HG02943 (cell line): ENCODE measurements at regions not wholly inside any gene's neighbourhood (a gene's known extent, or its start where the extent isn't known, plus 50 kb on each side); places are given as distances from the start of the nearest gene placed in this dataset.

Experiments used
- ATAC-seq: cut with Tn5 transposase; IDR thresholded peaks from one replicate; pipeline ENCODE4 v1.9.1; 2021; ENCODE audit warnings: mild to moderate bottlenecking, low read depth, moderate library complexity; ENCODE audit not compliant: unreplicated experiment

DNA sequence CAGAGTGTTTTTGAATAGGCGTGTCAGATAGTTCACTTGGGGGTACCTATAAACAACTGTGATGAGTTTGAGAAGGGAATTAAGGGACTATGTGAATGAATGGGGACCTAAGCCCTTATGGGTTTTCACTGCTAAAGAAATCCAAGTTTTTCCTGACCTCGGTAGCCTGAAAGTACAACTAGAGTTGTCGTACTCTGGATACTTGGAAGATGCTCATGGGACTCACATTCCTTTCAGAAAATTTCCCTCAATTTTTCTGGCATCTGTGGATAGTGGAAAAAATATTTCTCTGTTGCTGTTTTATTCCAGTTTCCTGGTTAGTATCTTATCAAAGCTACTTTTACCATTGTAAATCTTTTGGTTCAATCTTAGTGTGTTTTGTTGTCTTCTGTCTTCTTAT lies 1112.3 kb upstream of the SEMA6A start:
- ATAC-seq: no peak

DNA sequence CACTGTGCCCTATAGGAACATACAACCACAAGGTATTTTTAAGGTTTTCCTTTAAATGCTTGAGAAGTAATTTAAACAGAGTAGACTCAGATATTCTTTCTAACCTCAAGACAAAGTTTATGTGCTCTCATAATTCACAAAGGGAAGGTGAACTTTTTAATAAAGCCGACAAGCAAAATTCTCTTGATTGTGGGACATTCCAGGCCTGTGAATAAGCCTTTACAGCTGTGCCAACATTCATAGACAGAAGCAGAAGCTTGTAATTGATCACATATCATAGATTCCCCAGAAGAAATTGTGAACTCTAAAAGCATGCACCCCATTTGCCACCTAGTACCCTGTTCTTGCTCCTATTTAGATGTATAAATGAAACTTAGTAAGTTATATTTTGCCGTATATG lies 1107.8 kb upstream of the SEMA6A start:
- no peak for ATAC-seq

DNA sequence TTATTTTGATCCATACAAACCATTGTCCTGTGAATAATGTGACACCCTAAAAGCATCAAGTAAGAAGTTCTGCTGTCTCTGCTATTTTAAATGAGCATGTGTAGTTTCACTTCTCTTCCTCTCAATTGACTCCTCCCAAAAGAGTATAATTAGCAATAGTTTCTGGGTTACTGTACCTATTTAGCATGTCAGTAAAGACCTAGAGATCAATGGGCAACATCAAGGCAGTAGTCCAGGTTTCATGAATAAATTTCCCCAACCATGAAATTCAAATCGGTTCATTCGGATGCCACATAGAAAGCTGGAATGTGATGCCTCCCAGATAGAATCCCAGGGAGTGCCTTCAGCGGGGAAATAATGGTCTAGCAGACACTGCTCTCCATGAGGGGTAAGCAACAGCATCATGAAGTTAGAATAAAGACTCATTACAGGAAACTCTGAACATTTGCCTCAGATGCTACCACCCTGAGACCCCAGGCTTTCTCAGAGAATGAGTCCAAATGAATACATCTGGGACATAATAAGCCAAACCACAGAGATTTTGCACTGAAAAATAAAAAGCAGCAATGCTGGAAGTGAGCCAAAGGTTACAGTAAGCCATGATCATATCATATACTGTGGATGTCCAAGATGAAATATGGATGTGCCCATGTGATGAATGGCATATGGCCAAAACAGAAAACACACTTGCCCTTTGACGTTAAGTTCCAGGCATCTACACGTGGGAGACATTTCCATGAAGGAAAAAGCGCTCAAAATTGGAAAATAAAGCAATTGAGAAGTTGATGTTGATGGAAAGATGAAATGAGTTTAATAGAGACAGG lies 1107.0 kb upstream of the SEMA6A start:
- ATAC-seq: no peak

DNA sequence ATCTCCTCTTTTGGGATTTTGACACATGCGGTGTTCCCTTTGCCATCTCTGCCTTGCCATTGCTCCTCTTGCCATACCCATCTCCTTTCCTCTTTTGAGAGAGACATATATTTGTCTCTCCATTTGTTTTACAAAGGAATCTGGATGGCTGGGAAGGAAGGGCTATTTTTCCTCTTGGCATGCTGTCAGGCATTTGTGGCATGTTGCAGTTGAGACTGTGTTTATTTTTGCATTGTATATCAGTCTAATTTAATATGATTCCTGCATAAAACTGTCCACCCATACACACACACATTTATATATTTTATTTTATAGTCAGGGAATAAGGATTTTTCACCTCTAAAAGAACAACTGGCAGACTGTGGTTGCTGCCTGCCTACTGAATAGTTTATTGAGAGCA lies 1105.8 kb upstream of the SEMA6A start:
- ATAC-seq: no peak

DNA sequence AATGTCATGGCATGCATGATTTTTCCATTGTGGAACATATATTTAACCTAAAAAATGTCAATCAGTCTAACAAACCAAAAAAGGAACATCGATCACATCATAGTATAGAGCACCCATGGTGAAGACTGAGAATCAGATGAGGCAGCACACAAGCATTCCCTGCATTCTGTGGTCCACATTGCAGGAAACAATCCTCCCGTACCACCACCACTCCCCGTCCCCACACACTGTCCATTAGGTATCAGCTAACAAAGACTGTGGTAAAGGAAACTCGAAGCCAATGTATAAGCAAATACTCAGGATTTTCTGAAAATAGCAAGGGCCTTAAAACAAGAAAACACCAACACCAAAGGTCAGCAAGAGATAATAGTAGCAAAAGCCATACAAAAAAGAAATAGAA lies 1104.4 kb upstream of the SEMA6A start:
- ATAC-seq: no peak

DNA sequence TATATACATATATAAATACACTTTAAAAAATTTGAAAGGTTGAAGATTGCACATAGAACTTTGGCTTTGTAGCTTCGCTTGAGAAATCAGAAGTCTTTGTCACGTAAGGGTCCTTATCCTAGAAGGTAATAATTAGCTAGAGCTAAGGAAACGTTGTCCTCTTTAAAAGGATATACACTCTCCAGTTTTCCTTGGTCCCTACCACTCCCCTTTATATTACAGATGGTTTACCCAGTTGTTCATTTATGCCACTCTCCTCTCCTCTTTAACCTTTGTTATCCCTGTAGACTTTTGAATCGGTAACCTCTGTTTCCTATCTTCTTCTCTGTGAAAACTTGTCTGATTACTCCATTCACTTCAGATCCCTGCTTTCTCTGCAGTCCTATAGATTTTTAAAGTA lies 1101.0 kb upstream of the SEMA6A start:
- ATAC-seq: no peak

DNA sequence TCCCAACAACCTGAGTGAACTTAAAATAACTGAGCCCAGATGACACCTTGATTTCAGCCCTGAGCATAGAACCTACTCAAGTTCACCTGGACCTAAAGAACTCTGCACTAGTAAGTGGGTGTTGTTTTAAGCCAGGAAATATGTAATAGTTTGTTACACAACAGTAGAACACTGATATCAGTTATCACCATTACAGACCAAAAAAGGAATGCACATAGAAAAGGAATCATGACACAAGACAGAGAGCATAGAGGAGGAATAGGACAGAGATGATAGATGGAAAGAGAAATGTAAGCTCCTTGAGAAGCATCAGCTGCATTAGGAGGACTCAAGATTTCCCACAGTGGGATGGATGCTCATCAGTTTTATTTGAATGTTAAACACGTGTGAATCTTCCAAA lies 1096.9 kb upstream of the SEMA6A start:
- no peak for ATAC-seq

DNA sequence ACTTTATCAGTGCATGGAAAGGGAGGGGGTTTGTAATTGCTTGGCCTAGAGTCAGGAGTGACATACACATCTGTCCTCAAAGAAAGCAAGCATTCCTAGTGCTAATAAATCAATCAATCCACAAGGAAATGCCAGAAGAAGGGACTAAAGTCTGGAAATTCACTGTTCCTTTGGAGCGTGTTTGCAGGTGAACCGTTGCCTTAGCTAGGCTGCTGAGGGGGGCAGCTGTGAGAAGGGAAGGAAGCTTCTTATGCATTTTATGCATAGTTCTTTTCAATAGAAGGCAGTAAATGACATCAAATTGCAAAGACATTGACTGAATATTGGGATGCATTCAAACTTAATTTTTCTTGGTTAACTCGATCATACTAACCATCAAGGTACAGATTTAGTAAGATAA lies 1092.5 kb upstream of the SEMA6A start:
- no peak for ATAC-seq

DNA sequence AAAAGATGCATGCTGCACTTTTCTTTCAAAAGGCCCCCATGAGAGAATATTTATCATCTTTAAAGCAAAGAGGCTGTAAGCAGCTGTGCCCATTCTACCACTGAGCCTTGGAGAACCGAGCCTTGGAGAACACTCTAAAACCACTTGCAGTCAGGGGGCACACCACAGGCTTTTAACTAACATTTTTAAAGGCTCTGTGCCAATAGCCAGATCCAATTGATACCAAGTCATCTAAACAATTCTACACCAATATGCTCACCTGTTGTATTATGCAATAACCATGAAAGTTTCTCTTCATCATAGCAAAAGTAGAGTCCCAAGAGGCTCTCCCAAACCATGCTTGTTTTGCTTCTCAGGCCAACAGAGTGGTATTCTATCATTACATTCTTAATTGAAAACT lies 1090.5 kb upstream of the SEMA6A start:
- ATAC-seq: no peak

DNA sequence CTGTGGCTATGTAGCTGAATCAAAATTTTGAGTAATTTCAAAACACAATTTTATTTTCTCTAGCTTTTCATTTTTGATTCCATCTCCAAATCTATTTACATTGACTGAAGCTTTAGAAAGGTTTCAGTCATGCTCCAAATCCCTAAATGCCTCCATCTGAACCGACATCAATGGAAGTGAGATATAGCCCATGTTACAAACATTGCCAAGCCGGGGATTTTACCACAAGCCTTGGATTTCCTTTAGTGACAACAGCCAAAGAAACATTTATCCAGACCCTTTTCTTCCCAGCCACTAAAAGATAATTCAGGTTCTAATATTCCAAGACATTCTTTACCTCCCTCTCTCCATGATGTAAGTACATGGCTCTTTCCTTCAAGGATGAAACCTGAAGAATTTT lies 1087.7 kb upstream of the SEMA6A start:
- no peak for ATAC-seq

DNA sequence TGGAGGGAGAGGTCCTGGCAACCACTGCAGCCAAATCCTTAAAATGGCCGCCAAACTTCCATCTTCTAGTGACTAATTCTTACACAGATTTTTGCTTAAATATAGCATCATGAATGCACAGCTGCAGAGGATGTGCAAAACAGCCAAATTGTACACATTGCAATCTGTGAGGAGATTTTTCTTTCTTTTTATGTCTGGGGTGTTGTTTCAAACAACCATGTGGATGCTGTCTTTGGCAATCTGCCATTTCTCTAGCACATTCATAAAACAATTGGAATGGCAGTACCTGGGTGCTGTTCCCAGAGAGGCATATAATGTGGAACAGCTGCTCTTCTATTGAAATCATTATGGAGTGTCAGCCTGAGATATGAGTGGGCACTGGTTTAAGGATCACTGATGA lies 1082.9 kb upstream of the SEMA6A start:
- ATAC-seq: no peak

DNA sequence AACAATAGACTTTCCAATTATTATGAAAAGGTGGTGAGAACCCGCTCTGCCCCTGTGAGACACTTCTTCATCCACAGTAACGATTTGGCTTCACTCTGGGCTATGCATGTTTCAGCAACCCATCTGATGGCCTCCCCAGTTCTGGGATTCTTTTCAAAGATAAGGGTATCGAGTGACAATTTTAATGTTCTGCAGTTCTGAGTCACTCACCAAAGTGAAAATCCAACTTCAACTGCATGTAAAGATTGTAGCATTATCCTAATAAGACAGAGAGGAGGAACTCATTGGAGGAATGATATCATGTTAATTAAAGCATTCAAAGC lies 1078.3 kb upstream of the SEMA6A start:
- ATAC-seq: no peak

DNA sequence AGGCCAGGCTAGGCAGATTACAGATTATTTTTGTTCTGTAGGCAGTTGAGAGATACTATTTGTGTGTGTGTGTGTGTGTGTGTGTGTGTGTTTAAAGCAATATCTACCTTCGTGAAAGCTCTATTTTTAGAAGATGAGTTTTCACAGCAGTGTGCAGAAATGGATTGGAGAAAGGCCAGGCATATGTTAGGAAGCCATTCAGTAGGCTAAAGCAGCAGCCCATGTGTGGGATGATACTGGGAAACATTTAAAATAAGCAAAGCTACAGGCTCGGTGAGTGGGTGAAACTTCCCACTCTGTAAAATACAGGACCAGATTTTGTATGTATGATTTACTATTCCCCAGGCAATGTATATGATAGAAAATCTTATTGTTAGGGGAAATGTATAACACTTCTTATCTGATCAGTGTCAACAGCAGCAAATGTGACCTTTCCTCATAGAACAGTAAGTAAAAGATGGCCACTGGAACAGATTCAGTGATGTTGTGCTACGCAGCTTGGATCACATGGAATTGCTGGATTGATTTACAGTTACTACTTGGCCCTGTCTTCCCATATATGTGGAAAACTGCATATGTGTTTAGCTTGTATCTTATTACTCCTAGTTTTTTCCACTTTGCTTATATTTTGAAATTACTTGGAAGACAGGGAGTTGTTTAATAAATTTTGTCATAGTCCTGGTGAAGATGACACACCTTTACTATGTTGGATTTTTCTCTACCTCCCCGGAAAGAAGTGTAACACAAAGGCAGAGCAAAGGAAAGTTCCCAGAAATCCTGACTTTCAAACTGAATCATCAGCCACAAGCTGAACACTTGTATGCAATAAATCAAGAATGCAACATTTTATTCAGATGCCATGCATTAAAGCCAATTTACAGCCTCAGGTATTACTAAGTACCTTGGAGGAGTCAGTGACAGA lies 1077.7 kb upstream of the SEMA6A start:
- ATAC-seq: no peak

DNA sequence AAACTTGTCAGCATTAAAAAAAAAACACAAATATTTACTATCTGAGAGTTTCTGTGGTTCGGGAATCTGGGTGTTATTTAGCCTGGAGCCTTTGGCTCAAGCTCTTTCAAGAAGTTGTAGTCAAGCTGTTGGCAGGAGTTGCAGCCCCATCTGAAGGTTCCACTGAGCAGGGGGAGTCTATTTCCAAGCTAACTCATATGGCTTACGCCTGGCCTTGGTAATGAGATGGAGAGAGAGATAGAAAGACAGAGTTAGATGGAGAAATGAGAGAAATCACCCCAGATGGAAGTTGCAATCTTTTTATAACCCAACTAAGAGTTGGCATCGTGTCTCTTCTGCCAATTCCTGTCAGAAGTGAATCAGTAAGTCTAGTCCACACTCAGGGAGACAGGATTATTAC lies 1075.2 kb upstream of the SEMA6A start:
- ATAC-seq: no peak

DNA sequence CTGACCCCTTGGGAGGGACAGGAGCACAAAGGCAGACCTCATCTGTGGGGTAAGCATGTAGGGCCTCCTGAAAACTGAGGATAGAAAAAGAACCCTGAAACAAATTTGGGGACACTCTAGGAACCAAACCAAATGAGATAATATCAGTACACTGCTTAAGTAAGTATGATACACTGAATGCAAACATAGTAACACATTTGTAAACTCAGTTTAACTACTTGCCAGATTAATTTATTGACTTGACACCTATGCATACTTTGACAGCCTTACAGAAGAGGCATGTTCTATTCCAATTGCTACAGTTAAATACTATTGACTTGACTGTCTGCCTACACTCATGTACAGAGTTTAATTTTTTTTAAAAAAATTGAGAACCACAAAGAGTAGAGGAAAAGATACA lies 1070.8 kb upstream of the SEMA6A start:
- ATAC-seq: no peak

DNA sequence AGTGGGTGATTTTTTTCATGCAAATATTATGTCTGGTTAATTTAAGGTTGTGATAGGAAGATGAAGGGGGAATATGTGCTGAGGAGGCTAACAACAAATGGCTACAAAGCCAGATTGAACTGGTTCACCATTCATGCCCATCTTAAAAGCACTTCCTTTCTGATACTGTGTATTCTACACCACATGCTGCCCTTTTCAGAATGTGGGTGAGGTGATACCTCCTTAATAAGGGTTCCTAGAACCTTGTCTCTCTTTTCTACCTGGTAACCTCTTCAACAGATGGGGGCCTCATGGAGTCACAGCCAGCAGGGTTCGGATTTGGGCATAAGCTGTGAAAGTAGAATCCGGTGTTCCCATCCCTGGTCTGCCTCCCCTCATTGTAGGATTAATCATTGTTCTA lies 1064.0 kb upstream of the SEMA6A start:
- no peak for ATAC-seq

DNA sequence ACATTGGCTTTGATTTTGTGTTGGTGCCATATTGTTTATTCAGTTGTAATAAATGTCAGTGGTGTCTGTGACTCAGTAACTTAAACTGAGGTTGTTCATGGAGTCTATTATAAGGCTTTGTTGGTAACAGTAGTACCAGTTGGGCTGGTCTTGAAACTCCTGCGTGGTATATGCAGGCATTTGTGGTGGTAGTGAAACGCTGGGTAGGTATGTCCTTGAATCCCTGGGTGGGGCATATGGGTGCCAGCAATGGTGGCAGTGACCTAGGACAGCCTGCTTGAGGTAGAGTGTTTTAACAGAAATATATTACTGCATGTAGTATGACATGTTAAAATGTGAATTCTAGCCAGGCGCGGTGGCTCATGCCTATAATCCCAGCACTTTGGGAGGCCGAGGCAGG lies 1058.5 kb upstream of the SEMA6A start:
- no peak for ATAC-seq

DNA sequence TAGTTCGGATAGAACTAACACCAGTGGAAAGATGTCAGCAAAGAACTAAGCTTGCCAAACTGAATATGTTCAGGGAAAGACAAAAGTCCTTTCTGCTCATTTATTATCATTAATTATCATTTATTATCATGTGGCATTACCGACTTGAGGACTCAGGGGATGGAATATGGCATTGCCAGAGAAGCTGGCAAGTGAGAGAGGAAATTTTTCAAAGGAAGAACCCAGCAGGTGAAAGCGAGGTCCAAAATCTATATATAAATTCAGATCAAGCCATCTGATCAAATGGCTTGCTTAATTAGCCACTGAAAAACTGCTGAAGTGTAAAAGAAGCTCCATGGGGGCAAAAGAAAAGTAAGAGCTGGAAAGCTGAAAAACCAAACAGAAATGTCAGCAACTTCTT lies 1049.6 kb upstream of the SEMA6A start:
- ATAC-seq: no peak

DNA sequence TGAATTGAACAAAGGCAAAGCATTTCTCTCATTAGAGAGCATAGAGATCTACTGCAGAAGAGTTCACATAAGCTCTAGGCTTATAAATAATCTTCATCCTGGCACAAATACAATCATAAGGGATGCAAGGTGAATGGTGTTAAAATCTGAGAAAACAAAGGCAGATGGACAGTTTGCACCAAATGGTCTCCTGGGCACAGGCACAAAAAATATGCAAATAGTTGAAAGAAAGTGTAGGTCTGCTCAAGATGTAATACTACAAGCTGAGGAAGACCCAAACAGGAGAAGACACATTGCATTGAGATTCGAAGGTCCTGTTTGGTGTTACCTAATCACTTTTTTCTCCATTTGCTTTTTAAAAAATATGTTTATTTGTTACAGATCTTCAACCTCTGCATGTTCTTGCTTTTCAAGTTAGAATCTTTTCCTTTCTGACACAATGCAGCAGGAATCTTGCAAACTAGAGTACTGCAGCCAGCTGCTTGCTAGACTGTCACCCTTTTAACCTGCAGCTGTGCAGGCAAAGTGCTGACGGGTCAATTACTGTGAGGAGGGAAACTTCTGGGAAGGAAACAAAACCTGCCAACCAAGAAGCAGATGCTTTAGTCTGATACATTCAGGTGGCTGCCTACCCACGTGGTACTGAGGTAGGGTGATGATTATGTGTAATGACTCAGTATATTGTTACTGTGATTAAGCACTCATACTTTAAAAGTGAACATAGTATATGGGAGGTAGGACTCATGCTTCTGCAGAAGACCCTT lies 1048.6 kb upstream of the SEMA6A start:
- ATAC-seq: no peak

DNA sequence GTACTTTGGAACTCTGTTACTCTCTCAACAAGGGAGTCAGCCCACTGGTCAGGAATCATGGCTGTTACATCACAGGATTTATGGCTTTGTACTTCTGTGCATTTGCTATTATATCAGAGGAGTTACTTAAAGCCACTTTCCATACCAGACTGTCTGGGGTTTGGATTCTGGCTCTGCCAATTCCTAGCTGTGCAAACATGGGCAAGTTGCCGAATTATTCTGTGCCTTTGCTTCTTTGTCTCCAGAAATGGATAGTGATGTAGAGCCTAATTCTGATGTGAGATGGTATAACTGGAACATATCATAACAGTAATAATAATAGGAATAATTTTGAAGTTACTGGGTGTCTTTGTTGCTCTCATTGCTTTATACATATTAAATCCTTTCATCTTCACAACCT lies 1047.3 kb upstream of the SEMA6A start:
- ATAC-seq: no peak

DNA sequence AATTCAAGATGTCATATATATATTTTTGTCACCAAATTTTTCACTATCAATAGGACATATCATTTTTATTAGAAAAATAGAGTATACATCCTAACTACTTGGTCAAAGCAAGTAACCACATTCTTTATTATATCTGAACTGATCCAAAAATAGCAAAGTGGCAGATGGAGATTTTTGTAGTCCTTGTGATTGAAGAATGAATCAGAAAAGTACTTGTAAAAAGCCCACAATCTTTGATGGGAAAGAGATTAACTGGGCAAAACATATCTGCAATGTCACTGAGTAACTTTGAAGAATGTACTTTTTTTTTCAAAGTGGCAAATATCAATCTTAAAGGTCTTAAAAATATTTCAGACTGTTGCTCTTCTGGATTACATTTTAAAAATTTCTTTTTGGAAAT lies 1040.6 kb upstream of the SEMA6A start:
- no peak for ATAC-seq
